Lung (tissue), 11 donors: ENCODE measurements at regions not wholly inside any gene's neighbourhood (a gene's known extent, or its start where the extent isn't known, plus 50 kb on each side); places are given as distances from the start of the nearest gene placed in this dataset.

ENCODE experiments used
- ATAC-seq: fragments of 200-7000 bp; cut with Tn5 transposase; one replicate; pipeline ENCODE4 v1.9.1; 2020; ENCODE audit warnings: moderate number of reproducible peaks; ENCODE audit not compliant: insufficient read depth, low FRiP score
- DNase-seq, 3 donors: peaks; one replicate each; pipeline ENCODE4 v3.0.0-alpha.2; 2013 to 2017
- H3K27ac ChIP-seq, 2 donors: one replicate each; pipeline ENCODE4 v1.5.1; 2013; ENCODE audit warnings: mild to moderate bottlenecking in 2 of 2, moderate library complexity in 2 of 2, control low read depth in 1 of 2, inconsistent platforms in 1 of 2, low read depth in 1 of 2, low read length in 1 of 2
- H3K27me3 ChIP-seq, 3 donors: one replicate each; pipeline ENCODE4 v1.5.1; 2013; ENCODE audit warnings: low read length in 2 of 3; ENCODE audit not compliant: control insufficient read depth in 3 of 3, insufficient read depth in 3 of 3
- H3K36me3 ChIP-seq, 4 donors: one replicate each; pipeline ENCODE4 v1.5.1; 2013; ENCODE audit warnings: low read length in 4 of 4, mild to moderate bottlenecking in 1 of 4, moderate library complexity in 1 of 4; ENCODE audit not compliant: control insufficient read depth in 4 of 4, insufficient read depth in 4 of 4
- H3K4me1 ChIP-seq, 5 donors: one replicate each; pipeline ENCODE4 v1.5.1; 2013; ENCODE audit warnings: low read length in 5 of 5, mild to moderate bottlenecking in 2 of 5, moderate library complexity in 1 of 5; ENCODE audit not compliant: control insufficient read depth in 5 of 5, insufficient read depth in 5 of 5
- H3K4me3 ChIP-seq: one replicate; pipeline ENCODE4 v1.5.1; 2013; ENCODE audit warnings: mild to moderate bottlenecking, control low read depth, moderate library complexity
- H3K9ac ChIP-seq, 2 donors: one replicate each; pipeline ENCODE4 v1.5.1; 2013; ENCODE audit warnings: low read length in 2 of 2, control low read depth in 1 of 2; ENCODE audit not compliant: insufficient read depth in 1 of 2
- H3K9me3 ChIP-seq, 4 donors: one replicate each; pipeline ENCODE4 v1.5.1; 2013; ENCODE audit warnings: low read length in 3 of 4, mild to moderate bottlenecking in 1 of 4, moderate library complexity in 1 of 4; ENCODE audit not compliant: control insufficient read depth in 4 of 4, insufficient read depth in 3 of 4
- CTCF ChIP-seq: IDR thresholded peaks from 2 replicates; pipeline ENCODE4 v1.5.1; 2012; ENCODE audit warnings: mild to moderate bottlenecking; ENCODE audit errors: control extremely low read depth, extremely low read depth
- WGBS, 2 donors: extraction: QIAGEN DNeasy Blood & Tissue Kit; methylation state at CpG; one replicate each; pipeline ENCODE4 v1.1.7; 2013; 5-methylcytosine and 5-hydroxymethylcytosine counted together
- donor health status: control.
- donor health status: control.
- donor health status: Bipolar disorder and iron deficiency.
- donor health status: healthy.
- donor health status: DM: yes; HTN: yes; CAD: no.

GRCh38 chr11:71108013-71108865 lies 144.1 kb downstream of the SHANK2 start:
- ATAC-seq (no peak), DNase-seq (no peak)
- 88 to 92% methylated on average over 21 of the region's 21 CpGs for whole genome bisulfite sequencing, 2 donors

DNA sequence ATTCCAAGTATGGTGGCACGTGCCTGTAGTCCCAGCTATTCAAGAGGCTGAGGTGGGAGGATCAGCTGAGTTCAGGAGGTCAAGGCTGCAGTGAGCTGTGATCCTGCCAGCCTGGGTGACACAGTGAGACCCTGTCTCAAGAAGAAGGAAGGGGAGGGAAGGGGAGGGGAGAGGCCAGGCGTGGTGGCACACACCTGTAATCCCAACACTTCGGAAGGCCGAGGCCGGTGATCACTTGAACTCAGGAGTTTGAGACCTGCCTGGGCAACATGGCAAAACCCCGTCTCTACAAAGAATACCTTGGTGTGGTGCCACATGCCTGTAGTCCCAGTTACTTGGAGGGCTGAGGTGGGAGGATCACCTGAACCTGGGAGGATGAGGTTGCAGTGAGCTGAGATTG lies 145.7 kb downstream of the SHANK2 start:
- Histone ChIP-seq H3K4me3 (no peak overlapping the region), H3K4me1 (peaks cover 0 to 5% (median 0%) of the 10 kb centered on the region in 5 donors), H3K9ac (no peak overlapping the region), H3K27ac (no peak overlapping the region), H3K36me3 (no peaks in the 10 kb centered on the region), H3K9me3 (peaks cover 0 to 3% (median 0%) of the 10 kb centered on the region in 4 donors), H3K27me3 (no peaks in the 10 kb centered on the region)
- no peak for TF ChIP-seq CTCF
- ATAC-seq (no peak), DNase-seq (no peak)
- 86 to 89% methylated on average over 6 of the region's 6 CpGs for WGBS, 2 donors

More at GRCh38 chr11:71108013-71108865, 144.1 kb downstream of the SHANK2 start:
- Histone ChIP-seq H3K9ac (no peak overlapping the region), H3K36me3 (no peaks in the 10 kb centered on the region), H3K4me3 (no peak overlapping the region), H3K27ac (no peak overlapping the region), H3K27me3 (no peaks in the 10 kb centered on the region), H3K4me1 (no peaks in the 10 kb centered on the region), H3K9me3 (peaks cover 0 to 3% (median 0%) of the 10 kb centered on the region in 4 donors)
- TF ChIP-seq CTCF = no peak

GRCh38 chr11:71103266-71103665 lies 149.1 kb downstream of the SHANK2 start:
- Histone ChIP-seq H3K9me3 (peaks cover 0 to 3% (median 0%) of the 10 kb centered on the region in 4 donors), H3K4me3 (no peak overlapping the region), H3K27ac (no peak overlapping the region), H3K27me3 (no peaks in the 10 kb centered on the region), H3K4me1 (peaks cover 0 to 5% (median 0%) of the 10 kb centered on the region in 5 donors), H3K36me3 (no peaks in the 10 kb centered on the region), H3K9ac (no peak overlapping the region)
- no peak for TF ChIP-seq CTCF
- no peak for ATAC-seq
- 67 to 80% methylated on average over 7 of the region's 7 CpGs for WGBS, 2 donors
- DNase-seq = peak in 1 of 3 donors; percentile 26
